Neural cell (in vitro differentiated cells): ENCODE measurements at regions not wholly inside any gene's neighbourhood (a gene's known extent, or its start where the extent isn't known, plus 50 kb on each side); places are given as distances from the start of the nearest gene placed in this dataset.

Experiments used
- H2AFZ ChIP-seq: fragments of 200-600, 300-800 bp; sonication (generic), shearing (Covaris generic); 2 replicates; pipeline ENCODE4 v1.6.0; 2014; ENCODE audit warnings: low read depth, mild to moderate bottlenecking, antibody characterized with exemption, low read length, moderate library complexity
- H3F3A ChIP-seq: fragments of 200-600 bp; shearing (Covaris generic); 2 replicates; pipeline ENCODE4 v1.6.1; 2016; ENCODE audit warnings: mild to moderate bottlenecking, moderate library complexity, mixed read lengths, antibody characterized with exemption, low read length; ENCODE audit not compliant: insufficient read depth, poor library complexity, severe bottlenecking
- H3K27ac ChIP-seq: fragments of 200-600, 300-800 bp; sonication (generic), shearing (Covaris generic); 2 replicates; pipeline ENCODE4 v1.5.1; 2014; ENCODE audit warnings: mild to moderate bottlenecking, low read length, moderate library complexity
- H3K27me3 ChIP-seq: fragments of 300-800, 200-600 bp; sonication (generic), shearing (Covaris generic); 2 replicates; pipeline ENCODE4 v1.6.0; 2014; ENCODE audit warnings: mild to moderate bottlenecking, low read depth, low read length, moderate library complexity; ENCODE audit not compliant: insufficient read depth
- H3K36me3 ChIP-seq: fragments of 300-800, 200-600 bp; sonication (generic), shearing (Covaris generic); 2 replicates; pipeline ENCODE4 v1.5.1; 2014; ENCODE audit warnings: mild to moderate bottlenecking, antibody characterized with exemption, low read length, moderate library complexity; ENCODE audit not compliant: insufficient read depth
- H3K4me2 ChIP-seq: fragments of 300-800, 200-600 bp; sonication (generic), shearing (Covaris generic); 2 replicates; pipeline ENCODE4 v1.6.0; 2014; ENCODE audit warnings: mild to moderate bottlenecking, low read length
- H3K4me3 ChIP-seq: fragments of 300-800, 200-600 bp; sonication (generic), shearing (Covaris generic); 2 replicates; pipeline ENCODE4 v1.5.1; 2014; ENCODE audit warnings: mild to moderate bottlenecking, low read length, moderate library complexity
- H3K79me2 ChIP-seq: fragments of 200-600 bp; shearing (Covaris generic); replicated peaks from 2 replicates; pipeline ENCODE4 v1.6.0; 2014; ENCODE audit warnings: mild to moderate bottlenecking, low read length, moderate library complexity; ENCODE audit not compliant: insufficient read depth
- H3K9ac ChIP-seq: fragments of 300-800, 200-600 bp; sonication (generic), shearing (Covaris generic); 2 replicates; pipeline ENCODE4 v1.6.1; 2016; ENCODE audit warnings: mild to moderate bottlenecking, low read length, mixed read lengths
- H3K9me2 ChIP-seq: fragments of 200-600 bp; shearing (Covaris generic); 2 replicates; pipeline ENCODE4 v1.6.1; 2016; ENCODE audit warnings: mild to moderate bottlenecking, low read length, mixed read lengths; ENCODE audit not compliant: insufficient read depth
- H3K9me3 ChIP-seq: fragments of 200-600, 300-800 bp; sonication (generic), shearing (Covaris generic); 2 replicates; pipeline ENCODE4 v1.6.1; 2016; ENCODE audit warnings: mild to moderate bottlenecking, mixed run types, low read length, moderate library complexity, mixed read lengths
- H4K20me1 ChIP-seq: fragments of 200-600 bp; shearing (Covaris generic); 2 replicates; pipeline ENCODE4 v1.6.1; 2016; ENCODE audit warnings: mild to moderate bottlenecking, mixed run types; ENCODE audit not compliant: insufficient read depth
- EP300 ChIP-seq: fragments of 450-650 bp; conservative IDR thresholded peaks from 2 replicates; pipeline ENCODE4 v1.6.1; 2014; ENCODE audit warnings: antibody characterized with exemption, mild to moderate bottlenecking, moderate library complexity; ENCODE audit not compliant: poor library complexity, severe bottlenecking
- EZH2 ChIP-seq: fragments of 200-600, 300-800 bp; shearing (Covaris generic), sonication (generic); IDR thresholded peaks from 2 replicates; pipeline ENCODE4 v1.6.1; 2014; ENCODE audit warnings: antibody characterized with exemption, low read length, borderline replicate concordance, mild to moderate bottlenecking; ENCODE audit not compliant: insufficient read depth, poor library complexity, severe bottlenecking
- MXI1 ChIP-seq: fragments of 450-650 bp; conservative IDR thresholded peaks from 2 replicates; pipeline ENCODE4 v1.6.1; 2014; ENCODE audit warnings: antibody characterized with exemption, mild to moderate bottlenecking; ENCODE audit not compliant: poor library complexity, severe bottlenecking
- POLR2AphosphoS5 ChIP-seq: IDR thresholded peaks from 2 replicates; pipeline ENCODE4 v1.6.1; 2012
- RAD21 ChIP-seq: fragments of 450-650 bp; conservative IDR thresholded peaks from 2 replicates; pipeline ENCODE4 v1.6.1; 2014; ENCODE audit warnings: antibody characterized with exemption, mild to moderate bottlenecking, moderate library complexity
- SMC3 ChIP-seq: fragments of 450-650 bp; conservative IDR thresholded peaks from 2 replicates; pipeline ENCODE4 v1.6.1; 2014; ENCODE audit warnings: antibody characterized with exemption, mild to moderate bottlenecking, moderate library complexity; ENCODE audit not compliant: poor library complexity
- TAF1 ChIP-seq: IDR thresholded peaks from 2 replicates; pipeline ENCODE4 v1.6.1; 2012; ENCODE audit warnings: low read depth
- TF ChIP-seq, protein P1 (sequence below): fragments of 450-650 bp; IDR thresholded peaks from 2 replicates; pipeline ENCODE4 v1.5.1; 2014; ENCODE audit warnings: antibody characterized with exemption, mild to moderate bottlenecking, moderate library complexity; ENCODE audit not compliant: poor library complexity, severe bottlenecking
- TF ChIP-seq, protein P2 (sequence below): IDR thresholded peaks from 2 replicates; pipeline ENCODE4 v1.6.1; 2012; ENCODE audit warnings: borderline replicate concordance

DNA sequence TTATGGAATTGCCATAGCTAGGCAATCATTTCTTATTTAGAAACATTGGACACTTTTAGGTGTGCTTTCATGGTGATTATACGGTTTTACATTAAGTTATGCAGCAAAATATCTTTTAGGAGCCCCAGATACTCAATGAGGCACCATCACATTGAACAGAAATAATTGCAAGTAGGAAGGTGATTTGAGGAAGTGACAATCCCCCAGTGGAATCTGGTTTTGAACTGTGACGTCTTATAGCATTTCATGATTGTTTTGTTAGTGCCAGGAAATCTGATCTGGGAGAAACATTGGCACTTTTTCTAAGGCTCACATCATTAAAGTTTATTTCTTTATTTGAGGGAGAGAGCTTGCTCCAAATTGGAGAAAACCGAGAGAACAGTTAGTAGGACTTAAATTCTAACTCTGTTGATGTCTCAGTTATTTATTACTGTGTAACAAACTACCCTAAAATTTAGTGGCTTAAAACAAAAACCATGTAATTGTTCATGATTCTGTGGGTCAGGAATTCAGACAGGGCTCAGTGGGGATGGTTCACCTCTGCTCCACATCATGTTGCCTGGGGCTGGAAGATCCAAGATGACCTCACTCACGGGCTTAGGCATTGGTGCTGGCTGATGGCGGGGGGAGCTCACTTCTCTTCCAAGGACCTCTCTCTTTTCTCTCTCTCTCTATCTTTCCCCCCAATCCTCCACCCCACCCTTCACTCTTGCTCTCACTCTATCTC is 78.2 kb upstream of the STEAP1B start:
- Histone ChIP-seq H2AFZ (no peak overlapping the region), H4K20me1 (no peaks in the 10 kb centered on the region), H3F3A (no peaks in the 10 kb centered on the region), H3K9me2 (no peaks in the 10 kb centered on the region), H3K36me3 (no peaks in the 10 kb centered on the region), H3K27ac (no peak overlapping the region), H3K79me2 (no peaks in the 10 kb centered on the region), H3K27me3 (no peaks in the 10 kb centered on the region), H3K9me3 (no peaks in the 10 kb centered on the region), H3K4me2 (no peak overlapping the region), H3K9ac (no peak overlapping the region), H3K4me3 (no peak overlapping the region)
- TF ChIP-seq POLR2AphosphoS5 (no peak), RAD21 (no peak), SMC3 (no peak), EP300 (no peak), MXI1 (no peak)

DNA sequence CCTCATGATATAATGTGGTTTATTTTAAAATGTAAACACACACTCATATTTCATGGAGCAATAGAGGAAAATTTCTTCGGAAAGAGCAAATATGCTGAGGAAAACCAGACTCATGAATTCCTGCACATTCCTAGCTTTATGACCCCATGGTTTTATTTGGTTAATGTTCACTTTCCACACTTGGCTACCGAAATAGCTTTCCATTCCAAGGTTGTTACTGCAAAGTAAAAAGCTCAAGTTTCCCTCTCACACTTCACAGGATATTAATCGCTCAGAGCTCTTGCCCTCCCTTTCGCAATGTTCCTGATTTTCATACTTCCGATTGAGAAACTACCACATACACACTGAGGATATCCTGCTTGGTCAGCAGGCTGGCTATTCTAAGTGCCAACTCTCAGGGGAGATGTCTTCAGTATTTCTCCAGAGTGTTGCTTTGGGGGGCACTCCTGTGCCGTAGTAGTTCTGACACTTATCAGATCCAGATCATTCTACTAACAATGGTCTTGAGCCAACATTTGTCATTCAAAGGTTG is 77.5 kb upstream of the STEAP1B start:
- H2AFZ ChIP-seq, result no peak overlapping the region
- no peaks in the 10 kb centered on the region for H4K20me1 ChIP-seq
- no peaks in the 10 kb centered on the region for H3K36me3 ChIP-seq
- H3K27me3 ChIP-seq, result no peaks in the 10 kb centered on the region
- H3K4me2 ChIP-seq, result no peak overlapping the region
- H3K4me3 ChIP-seq, result no peak overlapping the region
- no peaks in the 10 kb centered on the region for H3K9me2 ChIP-seq
- H3K27ac ChIP-seq, result no peak overlapping the region
- no peak for TF ChIP-seq SMC3
- no peak for TF ChIP-seq EZH2
- TF ChIP-seq POLR2AphosphoS5, result no peak
- no peak for TF ChIP-seq EP300
- TF ChIP-seq MXI1, result no peak
- TF ChIP-seq TAF1, result no peak
- no peak for TF ChIP-seq RAD21
- TF ChIP-seq, protein P1, sequence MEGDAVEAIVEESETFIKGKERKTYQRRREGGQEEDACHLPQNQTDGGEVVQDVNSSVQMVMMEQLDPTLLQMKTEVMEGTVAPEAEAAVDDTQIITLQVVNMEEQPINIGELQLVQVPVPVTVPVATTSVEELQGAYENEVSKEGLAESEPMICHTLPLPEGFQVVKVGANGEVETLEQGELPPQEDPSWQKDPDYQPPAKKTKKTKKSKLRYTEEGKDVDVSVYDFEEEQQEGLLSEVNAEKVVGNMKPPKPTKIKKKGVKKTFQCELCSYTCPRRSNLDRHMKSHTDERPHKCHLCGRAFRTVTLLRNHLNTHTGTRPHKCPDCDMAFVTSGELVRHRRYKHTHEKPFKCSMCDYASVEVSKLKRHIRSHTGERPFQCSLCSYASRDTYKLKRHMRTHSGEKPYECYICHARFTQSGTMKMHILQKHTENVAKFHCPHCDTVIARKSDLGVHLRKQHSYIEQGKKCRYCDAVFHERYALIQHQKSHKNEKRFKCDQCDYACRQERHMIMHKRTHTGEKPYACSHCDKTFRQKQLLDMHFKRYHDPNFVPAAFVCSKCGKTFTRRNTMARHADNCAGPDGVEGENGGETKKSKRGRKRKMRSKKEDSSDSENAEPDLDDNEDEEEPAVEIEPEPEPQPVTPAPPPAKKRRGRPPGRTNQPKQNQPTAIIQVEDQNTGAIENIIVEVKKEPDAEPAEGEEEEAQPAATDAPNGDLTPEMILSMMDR, result no peak
- TF ChIP-seq, protein P2, sequence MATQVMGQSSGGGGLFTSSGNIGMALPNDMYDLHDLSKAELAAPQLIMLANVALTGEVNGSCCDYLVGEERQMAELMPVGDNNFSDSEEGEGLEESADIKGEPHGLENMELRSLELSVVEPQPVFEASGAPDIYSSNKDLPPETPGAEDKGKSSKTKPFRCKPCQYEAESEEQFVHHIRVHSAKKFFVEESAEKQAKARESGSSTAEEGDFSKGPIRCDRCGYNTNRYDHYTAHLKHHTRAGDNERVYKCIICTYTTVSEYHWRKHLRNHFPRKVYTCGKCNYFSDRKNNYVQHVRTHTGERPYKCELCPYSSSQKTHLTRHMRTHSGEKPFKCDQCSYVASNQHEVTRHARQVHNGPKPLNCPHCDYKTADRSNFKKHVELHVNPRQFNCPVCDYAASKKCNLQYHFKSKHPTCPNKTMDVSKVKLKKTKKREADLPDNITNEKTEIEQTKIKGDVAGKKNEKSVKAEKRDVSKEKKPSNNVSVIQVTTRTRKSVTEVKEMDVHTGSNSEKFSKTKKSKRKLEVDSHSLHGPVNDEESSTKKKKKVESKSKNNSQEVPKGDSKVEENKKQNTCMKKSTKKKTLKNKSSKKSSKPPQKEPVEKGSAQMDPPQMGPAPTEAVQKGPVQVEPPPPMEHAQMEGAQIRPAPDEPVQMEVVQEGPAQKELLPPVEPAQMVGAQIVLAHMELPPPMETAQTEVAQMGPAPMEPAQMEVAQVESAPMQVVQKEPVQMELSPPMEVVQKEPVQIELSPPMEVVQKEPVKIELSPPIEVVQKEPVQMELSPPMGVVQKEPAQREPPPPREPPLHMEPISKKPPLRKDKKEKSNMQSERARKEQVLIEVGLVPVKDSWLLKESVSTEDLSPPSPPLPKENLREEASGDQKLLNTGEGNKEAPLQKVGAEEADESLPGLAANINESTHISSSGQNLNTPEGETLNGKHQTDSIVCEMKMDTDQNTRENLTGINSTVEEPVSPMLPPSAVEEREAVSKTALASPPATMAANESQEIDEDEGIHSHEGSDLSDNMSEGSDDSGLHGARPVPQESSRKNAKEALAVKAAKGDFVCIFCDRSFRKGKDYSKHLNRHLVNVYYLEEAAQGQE, result no peak
- H3K79me2 ChIP-seq, result no peaks in the 10 kb centered on the region
- H3K9me3 ChIP-seq, result no peaks in the 10 kb centered on the region
- H3K9ac ChIP-seq, result no peak overlapping the region
- H3F3A ChIP-seq, result no peaks in the 10 kb centered on the region
